HS-27A (cell line): ENCODE measurements at regions not wholly inside any gene's neighbourhood (a gene's known extent, or its start where the extent isn't known, plus 50 kb on each side); places are given as distances from the start of the nearest gene placed in this dataset.
A peak's percentile ranks its signal among the peaks of the same experiment; 100 is the strongest.

Source experiments
- DNase-seq: peaks from one replicate; pipeline ENCODE4 v3.0.0-alpha.2; 2012; ENCODE audit warnings: low read depth, missing footprints

DNA sequence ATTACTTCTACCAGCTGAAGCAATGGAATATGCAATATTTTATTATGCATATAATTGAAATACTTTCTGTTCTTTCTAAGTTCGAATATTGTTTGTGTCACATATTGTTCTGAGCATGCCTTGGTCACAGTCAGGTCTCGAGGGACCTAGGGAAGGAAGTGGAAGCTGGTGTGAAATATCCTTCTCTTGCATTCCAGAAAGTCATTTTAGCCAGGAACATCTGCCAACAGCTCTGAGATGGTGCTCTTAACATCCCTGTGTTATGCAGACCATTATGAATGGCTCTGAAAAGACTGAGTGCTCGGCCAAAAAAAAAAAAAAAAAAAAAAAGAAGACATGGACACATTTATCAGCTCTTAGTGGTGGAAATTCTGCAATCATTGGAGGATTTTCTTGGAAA is 132.7 kb upstream of the JAG1 start:
- DNase-seq: no peak

DNA sequence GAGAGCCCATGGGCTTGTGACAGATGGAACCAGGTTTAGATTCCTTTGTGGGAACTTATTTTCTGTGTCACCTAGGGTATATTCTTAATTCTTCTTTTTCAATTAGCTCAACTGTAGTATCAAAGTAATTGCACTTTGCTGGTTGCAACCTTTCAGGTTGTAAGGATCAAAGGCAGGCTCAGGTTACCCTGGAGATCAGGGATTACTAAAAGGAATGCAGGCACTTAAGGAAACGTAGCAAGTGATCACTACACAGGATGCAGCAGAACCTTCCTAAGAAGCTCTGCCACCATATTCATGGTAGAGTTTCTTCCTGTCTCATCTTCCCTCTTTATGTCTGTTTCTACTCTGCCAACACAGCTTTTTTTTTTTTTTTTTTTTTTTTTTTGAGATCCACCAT is 133.2 kb upstream of the JAG1 start:
- DNase-seq: no peak

DNA sequence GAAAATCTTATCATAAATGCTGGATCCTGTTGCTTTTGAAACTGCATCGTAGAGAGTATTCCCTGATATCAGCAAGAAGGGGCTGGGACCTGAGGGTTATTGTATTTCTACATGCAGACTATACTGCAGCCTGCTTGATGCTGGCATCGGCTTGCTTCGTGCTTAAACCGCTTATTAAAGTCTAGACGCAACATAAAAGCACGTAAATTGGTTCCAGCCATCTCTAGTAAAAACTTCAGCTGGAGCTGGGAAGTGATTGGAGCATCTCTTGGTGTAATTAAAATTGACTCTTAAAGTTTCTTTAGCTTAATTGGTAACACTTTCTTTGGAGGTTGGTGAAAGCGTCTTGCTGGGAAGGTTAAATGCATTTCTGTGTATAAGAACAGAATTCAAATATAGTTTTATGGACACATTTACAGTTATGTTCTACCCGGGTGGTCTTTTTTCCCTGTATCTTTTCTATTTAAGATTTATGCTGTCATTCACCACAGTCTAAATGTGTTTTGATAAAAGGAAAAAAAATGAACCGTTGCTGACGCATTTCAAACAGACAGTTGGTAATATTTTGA is 139.0 kb upstream of the JAG1 start:
- DNase-seq: no peak

DNA sequence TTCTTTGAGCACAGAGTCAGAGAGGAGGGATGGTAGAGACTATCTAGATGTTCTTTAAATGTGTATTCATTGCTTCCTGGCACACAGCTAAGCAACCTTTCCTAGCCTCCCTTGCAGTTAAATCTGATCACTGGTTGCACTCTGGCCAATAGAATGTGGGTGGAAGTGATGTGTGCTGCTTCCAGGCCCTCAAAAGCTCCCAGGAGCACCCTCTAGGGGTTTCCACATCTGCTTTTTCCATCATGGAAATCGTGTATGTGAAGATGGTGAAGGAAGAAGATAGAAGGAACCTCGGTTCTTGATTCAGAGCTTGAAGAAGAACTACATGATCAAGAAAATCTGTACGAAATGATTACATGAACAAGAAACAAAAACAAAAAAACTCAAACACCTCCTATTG is 149.8 kb upstream of the JAG1 start:
- DNase-seq: no peak

DNA sequence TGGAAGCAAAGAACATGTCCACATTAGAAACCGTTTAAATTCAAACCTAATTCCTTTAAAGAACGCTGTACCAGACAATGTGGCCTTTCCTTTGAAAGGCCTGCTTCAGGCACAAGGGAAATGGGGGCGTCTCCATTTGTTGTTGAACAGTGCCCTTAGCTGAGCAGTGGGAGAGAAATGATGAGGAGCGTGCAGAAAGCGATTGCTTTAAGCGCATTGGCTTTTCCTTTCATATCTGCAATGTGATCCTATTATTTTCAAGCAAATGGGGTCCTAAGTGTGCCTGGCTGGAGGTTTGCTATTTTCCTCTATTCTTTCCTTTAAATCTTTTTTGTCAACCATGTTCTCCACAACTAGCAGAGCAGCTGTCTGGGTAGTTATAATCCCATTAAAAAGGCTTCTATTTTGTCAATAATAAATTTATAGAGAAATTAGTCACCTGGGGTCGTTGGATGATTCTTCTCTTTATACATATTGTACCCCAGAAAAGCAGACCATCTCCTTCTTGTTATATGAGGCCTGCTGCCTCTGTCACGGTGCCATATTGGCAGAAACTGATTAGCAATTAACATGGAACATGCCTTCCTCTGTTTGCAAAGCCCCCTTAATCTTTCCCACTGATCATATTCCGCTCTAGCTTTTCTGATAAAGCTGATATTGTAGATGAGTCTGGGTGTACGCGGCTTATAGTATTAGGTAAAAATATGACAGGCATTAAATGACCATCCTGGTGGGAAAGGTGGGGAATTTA is 151.1 kb upstream of the JAG1 start:
- no peak for DNase-seq

DNA sequence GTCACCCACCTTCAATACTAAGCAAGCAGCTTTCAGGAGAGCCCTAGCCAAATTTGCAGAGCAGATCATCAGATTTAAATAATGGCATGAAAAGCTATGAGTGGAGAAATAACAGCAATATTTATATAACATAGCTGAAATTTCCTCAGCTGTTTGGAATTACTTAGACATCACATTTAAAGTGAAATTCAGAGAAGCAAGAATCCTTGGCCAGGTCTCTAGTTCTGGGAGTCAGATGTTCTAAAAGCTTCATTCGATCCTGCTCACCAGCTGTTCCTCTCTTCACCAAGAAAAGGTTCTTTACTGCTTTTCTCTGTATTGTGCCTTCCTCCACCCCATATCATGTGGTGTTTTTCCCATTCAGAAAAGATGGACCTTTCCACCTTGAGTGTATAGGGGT is 152.3 kb upstream of the JAG1 start:
- no peak for DNase-seq

DNA sequence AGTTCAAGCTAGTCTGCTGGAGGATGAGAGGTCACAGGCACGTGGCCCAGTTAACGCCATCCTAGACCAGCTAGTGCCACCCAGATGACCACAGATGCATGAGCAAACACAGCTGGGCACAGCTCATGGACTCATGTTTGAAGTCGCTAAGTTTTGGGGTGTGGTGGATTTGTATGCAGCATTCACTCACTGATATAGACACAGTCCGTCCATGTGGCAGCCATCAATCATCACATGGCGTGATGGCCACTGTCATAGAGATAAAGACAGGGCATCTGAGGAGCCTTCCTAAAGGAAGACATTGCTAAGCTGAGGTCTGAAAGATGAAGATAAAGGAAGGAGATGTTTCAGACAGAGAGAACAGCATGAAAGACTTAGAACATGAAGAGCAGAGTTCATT is 154.4 kb upstream of the JAG1 start:
- DNase-seq: no peak

GRCh38 chr20:10832141-10832540 is 158.3 kb upstream of the JAG1 start:
- DNase-seq: no peak

GRCh38 chr20:10837901-10838300 is 164.1 kb upstream of the JAG1 start:
- no peak for DNase-seq

- no peak for DNase-seq
Observed at GRCh38 chr20:10842116-10842515, 168.3 kb upstream of the JAG1 start.

DNA sequence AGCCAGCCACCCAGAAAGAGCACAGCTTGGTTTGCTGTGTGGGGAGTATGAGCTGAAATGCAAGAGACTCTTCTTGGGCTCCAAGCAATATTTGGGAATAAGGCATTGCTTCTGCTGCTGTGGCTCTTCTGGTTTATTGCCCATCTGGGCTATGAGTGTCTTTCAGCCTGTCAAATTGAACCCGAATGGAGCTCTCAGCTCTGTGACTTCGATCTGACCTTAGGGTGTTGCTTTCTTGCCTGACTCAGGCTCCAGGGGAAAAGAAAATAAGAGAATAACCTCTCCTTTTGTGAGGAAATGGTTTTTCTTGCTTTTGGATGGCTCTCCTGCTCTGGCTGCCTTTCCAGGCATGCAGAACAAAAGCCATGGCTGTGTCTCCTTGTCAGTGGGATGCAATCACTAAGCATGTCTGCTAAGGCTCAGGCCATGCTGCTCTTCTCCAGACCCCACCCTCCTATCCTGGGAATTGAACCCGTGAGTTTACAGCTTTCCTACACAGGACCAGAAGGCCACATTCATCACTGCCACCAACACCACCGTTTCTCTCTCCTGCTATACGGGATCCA is 169.4 kb upstream of the JAG1 start:
- no peak for DNase-seq

GRCh38 chr20:10846766-10847165 is 173.0 kb upstream of the JAG1 start:
- DNase-seq: no peak

DNA sequence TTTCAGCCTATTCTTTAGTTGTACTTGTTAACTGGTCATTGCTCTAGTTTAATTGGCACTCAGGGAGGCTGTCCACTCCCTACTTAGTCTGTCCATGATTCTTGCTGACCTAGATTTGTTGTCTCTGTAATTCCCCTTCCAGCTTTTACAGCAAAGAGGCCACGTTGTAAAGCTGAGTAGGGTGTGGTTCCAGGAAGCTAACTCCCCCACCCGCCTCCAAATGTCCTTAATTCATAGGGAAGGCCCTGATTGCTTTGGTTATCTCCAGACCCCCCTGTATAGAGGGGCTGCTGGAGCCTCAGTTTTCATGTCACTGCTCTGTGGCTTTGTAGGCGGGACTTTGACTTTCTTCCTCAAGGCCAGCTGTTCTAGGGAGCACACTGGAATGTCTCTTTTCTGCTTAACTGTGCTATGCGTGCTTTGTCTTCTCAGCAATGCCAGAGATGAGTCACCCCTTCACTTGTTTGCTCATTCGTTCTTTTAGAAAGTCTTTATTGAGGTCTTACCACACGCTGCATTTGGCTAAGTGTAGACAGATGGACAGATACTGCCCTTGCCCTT is 175.1 kb upstream of the JAG1 start:
- DNase-seq: peak; percentile 79

DNA sequence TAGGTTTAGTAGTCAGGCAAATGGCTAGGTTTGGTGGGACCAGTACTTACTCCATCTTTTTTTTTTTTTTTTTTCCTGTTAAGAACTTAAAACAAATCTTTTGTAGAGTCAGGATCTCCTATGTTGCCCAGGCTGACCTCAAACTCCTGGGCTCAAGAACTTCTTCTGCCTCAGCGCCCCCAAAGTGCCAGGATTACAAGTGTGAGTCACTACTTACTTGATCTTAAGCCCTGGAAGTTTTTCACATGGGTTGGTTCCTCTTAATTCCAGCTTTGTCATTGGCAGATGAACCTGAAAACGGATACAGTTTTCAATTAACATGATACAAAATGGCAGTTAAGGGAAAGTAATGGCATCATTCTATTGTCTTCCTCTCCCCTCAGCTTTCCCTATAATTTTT is 179.4 kb upstream of the JAG1 start:
- DNase-seq: no peak

GRCh38 chr20:10853731-10854130 is 179.9 kb upstream of the JAG1 start:
- DNase-seq: no peak

GRCh38 chr20:10854976-10855375 is 181.2 kb upstream of the JAG1 start:
- DNase-seq: no peak

- DNase-seq: no peak
Observed at GRCh38 chr20:10855778-10856177, 182.0 kb upstream of the JAG1 start.

DNA sequence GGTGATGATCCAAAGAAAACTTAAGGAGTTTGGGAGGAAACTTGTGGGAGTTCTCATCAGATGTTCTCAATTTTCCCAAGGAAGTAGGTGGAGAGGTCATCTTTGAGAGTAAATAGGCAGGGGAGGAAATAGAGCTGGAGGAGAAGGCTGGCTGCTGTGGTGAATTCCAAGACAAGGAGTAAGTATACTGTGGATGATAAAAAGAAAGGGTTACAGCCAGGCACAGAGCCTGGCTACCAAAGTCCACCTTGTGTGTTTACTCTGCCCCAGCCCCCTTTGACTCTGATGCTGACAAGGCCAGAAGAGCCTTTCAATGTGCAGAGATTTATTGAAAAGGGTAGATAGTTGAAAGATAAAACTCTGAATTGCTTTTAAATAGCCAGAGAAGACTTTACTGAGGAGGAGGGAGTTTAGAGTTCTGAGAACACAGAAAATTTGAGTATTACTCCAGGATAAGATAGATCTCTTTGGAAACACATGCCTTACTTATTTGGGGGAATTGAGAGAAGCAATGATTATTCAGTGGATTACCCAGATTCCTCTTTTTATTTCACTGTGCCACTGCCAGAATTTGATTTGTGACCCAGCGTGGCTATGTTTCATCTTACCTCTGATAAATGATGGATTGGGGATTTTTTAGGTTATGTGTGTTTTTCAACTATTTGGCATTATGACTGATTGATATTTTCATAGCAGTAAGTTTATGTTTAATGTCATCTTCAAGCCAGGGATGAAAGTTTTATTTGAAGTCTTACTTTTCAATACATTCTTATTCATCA is 182.6 kb upstream of the JAG1 start:
- no peak for DNase-seq

DNA sequence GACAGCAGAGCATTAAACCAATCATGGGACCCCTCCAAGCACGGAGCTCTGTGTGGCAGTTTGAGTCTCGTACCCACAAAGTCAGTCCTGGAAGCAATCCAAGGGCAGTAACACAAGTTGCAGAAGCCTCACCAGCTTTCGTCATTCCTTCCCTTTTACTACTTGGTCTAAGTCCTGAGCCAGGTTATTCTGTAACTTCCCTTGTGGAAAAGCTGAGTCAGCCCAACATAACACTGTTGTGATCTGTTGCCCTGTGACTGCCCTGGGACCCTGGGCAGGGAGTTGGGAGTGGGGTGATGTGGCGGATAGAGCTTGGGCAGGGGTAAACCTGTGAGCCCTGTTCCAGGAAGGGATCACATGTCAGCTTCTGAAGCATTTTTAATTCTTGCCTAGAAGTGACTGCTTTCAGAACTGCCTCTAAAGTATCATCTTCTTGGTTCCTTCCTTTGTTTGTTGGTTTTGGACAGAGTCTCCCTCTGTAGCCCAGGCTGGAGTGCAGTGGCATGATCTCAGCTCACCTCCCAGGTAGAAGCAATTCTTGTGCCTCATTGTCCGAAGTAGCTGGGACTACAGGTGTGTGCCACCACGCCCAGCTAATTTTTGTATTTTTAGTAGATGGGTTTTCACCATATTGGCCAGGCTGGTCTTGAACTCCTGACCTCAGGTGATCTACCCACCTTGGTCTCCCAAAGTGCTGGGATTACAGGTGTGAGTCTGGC is 183.7 kb upstream of the JAG1 start:
- no peak for DNase-seq

GRCh38 chr20:10861090-10861489 is 187.3 kb upstream of the JAG1 start:
- peak; percentile 62 for DNase-seq

DNA sequence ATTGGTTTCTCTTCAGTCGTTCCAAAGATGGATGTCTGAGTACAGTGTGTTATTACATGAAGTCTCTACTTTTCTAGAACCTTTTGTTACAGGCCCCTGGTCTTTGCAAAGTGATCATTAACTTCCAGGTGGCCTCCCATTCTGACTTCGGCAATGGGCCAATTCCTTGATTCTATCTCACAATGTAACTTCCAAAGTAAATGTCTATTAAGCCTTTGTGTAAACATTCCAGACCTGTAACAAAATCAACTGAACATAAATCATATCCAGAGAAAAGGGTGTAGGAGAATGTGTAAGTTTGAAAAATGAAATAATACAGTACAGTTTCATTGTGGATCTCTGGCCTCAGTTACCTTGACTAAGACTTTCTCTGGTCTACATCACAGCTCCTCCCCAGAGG is 187.8 kb upstream of the JAG1 start:
- peak; percentile 47 for DNase-seq
